ENCODE measurements at regions not wholly inside any gene's neighbourhood (a gene's known extent, or its start where the extent isn't known, plus 50 kb on each side); places are given as distances from the start of the nearest gene placed in this dataset.
A peak's percentile ranks its signal among the peaks of the same experiment; 100 is the strongest.
"Not testable (repeated sequence)": the region's sequence is repeated elsewhere in the genome, so short reads cannot be mapped to it uniquely, and the experiment has no call there.

GRCh38 chr1:185398599-185398998 lies 81.6 kb upstream of the IVNS1ABP start:
- no peak for DNase-seq (ENCODE audit: extremely low read depth in 1 of 11, low read depth in 9 of 11, low spot score in 4 of 11)

- no peak for DNase-seq (ENCODE audit: extremely low read depth in 1 of 11, low read depth in 9 of 11, low spot score in 4 of 11)
These were observed 81.0 kb upstream of the IVNS1ABP start for GRCh38 chr1:185398022-185398421.

- DNase-seq (ENCODE audit: extremely low read depth in 1 of 11, low read depth in 9 of 11, low spot score in 4 of 11): no peak
These were observed 80.1 kb upstream of the IVNS1ABP start for GRCh38 chr1:185397183-185397582.

- DNase-seq (ENCODE audit: extremely low read depth in 1 of 11, low read depth in 9 of 11, low spot score in 4 of 11): no peak
These were observed 79.1 kb upstream of the IVNS1ABP start for GRCh38 chr1:185396126-185396525.

- DNase-seq (ENCODE audit: extremely low read depth in 1 of 11, low read depth in 9 of 11, low spot score in 4 of 11): peak in 2 of 11 donors; percentile 16 to 36
These were observed 76.8 kb upstream of the IVNS1ABP start for GRCh38 chr1:185393815-185394214.

GRCh38 chr1:185393205-185393604 lies 76.2 kb upstream of the IVNS1ABP start:
- DNase-seq (ENCODE audit: extremely low read depth in 1 of 11, low read depth in 9 of 11, low spot score in 4 of 11): no peak

GRCh38 chr1:185388815-185389214 lies 71.8 kb upstream of the IVNS1ABP start:
- DNase-seq (ENCODE audit: extremely low read depth in 1 of 11, low read depth in 9 of 11, low spot score in 4 of 11): no peak

- DNase-seq (ENCODE audit: extremely low read depth in 1 of 11, low read depth in 9 of 11, low spot score in 4 of 11): no peak
These were observed 71.3 kb upstream of the IVNS1ABP start for GRCh38 chr1:185388346-185388745.

GRCh38 chr1:185385991-185386390 lies 68.9 kb upstream of the IVNS1ABP start:
- DNase-seq (ENCODE audit: extremely low read depth in 1 of 11, low read depth in 9 of 11, low spot score in 4 of 11): no peak

GRCh38 chr1:185383805-185384204 lies 66.8 kb upstream of the IVNS1ABP start:
- not testable (repeated sequence) for DNase-seq (ENCODE audit: extremely low read depth in 1 of 11, low read depth in 9 of 11, low spot score in 4 of 11)

- DNase-seq (ENCODE audit: extremely low read depth in 1 of 11, low read depth in 9 of 11, low spot score in 4 of 11): no peak
These were observed 60.8 kb upstream of the IVNS1ABP start for GRCh38 chr1:185377831-185378230.

- DNase-seq (ENCODE audit: extremely low read depth in 1 of 11, low read depth in 9 of 11, low spot score in 4 of 11): no peak
These were observed 60.0 kb upstream of the IVNS1ABP start for GRCh38 chr1:185376840-185377635.

- no peak for DNase-seq (ENCODE audit: extremely low read depth in 1 of 11, low read depth in 9 of 11, low spot score in 4 of 11)
These were observed 59.2 kb upstream of the IVNS1ABP start for GRCh38 chr1:185376288-185376687.

GRCh38 chr1:185375583-185375982 lies 58.5 kb upstream of the IVNS1ABP start:
- no peak for DNase-seq (ENCODE audit: extremely low read depth in 1 of 11, low read depth in 9 of 11, low spot score in 4 of 11)

GRCh38 chr1:185373813-185374529 lies 56.9 kb upstream of the IVNS1ABP start:
- DNase-seq (ENCODE audit: extremely low read depth in 1 of 11, low read depth in 9 of 11, low spot score in 4 of 11): no peak

GRCh38 chr1:185369786-185370185 lies 52.7 kb upstream of the IVNS1ABP start:
- DNase-seq (ENCODE audit: extremely low read depth in 1 of 11, low read depth in 9 of 11, low spot score in 4 of 11): no peak

GRCh38 chr1:185368913-185369491 lies 52.0 kb upstream of the IVNS1ABP start:
- no peak for DNase-seq (ENCODE audit: extremely low read depth in 1 of 11, low read depth in 9 of 11, low spot score in 4 of 11)

- DNase-seq (ENCODE audit: extremely low read depth in 1 of 11, low read depth in 9 of 11, low spot score in 4 of 11): no peak
These were observed 51.3 kb upstream of the IVNS1ABP start for GRCh38 chr1:185368313-185368855.

GRCh38 chr1:185367218-185367617 lies 50.2 kb upstream of the IVNS1ABP start:
- DNase-seq (ENCODE audit: extremely low read depth in 1 of 11, low read depth in 9 of 11, low spot score in 4 of 11): peak in 1 of 11 donors; percentile 25
